Motor neuron (in vitro differentiated cells): ENCODE measurements at regions not wholly inside any gene's neighbourhood (a gene's known extent, or its start where the extent isn't known, plus 50 kb on each side); places are given as distances from the start of the nearest gene placed in this dataset.

Experiments used
- ATAC-seq, 8 experiments: fragments of 200-7000 bp; cut with Tn5 transposase; replicated peaks in 6 of 8; 2 replicates each; pipeline ENCODE4 v1.8.0; 2021; ENCODE audit warnings: mild to moderate bottlenecking in 8 of 8, moderate library complexity in 8 of 8
- H3K27ac ChIP-seq, 2 donors: fragments of 250-450 bp; sonication (Bioruptor Pico); 2 replicates each; pipeline ENCODE4 v1.9.0; 2021; ENCODE audit warnings: antibody characterized with exemption in 2 of 2, mild to moderate bottlenecking in 2 of 2, moderate library complexity in 1 of 2
- H3K4me1 ChIP-seq, 2 donors: fragments of 250-450 bp; sonication (Bioruptor Pico); replicated peaks in 1 of 2; 2 replicates each; pipeline ENCODE4 v1.6.1; 2021; ENCODE audit warnings: antibody characterized with exemption in 2 of 2, mild to moderate bottlenecking in 2 of 2, moderate library complexity in 1 of 2
- H3K4me3 ChIP-seq, 5 donors: fragments of 250-450 bp; sonication (Bioruptor Pico); 2 replicates each; pipeline ENCODE4 v1.9.0; 2021; ENCODE audit warnings: antibody characterized with exemption in 5 of 5, mild to moderate bottlenecking in 5 of 5, moderate library complexity in 4 of 5
- WGBS, 10 experiments: fragments of 450-650 bp; shearing (Covaris generic); methylation state at CpG; one replicate each; pipeline ENCODE4 v1.0.0; 2022; 5-methylcytosine and 5-hydroxymethylcytosine counted together
- in situ Hi-C, 9 experiments: fragments of 400-800 bp; cut with MboI; loops; one replicate each; pipeline ENCODE4 v1.15.0; 2021; ENCODE audit warnings: low sequenced_read_pairs in 9 of 9, low pct_unique_long_range_greater_than_20kb in 2 of 9; ENCODE audit not compliant: unreplicated experiment in 9 of 9

GRCh38 chr2:19560785-19561184, 202.4 kb upstream of the OSR1 start:
- in situ Hi-C loops: no loop called here

GRCh38 chr2:19559596-19560240, 201.3 kb upstream of the OSR1 start:
- 30 to 100% (median 68%) methylated on average over 1 to 9 of the region's 9 CpGs; no CpG with 5 or more reads in 4 of the 10 experiments for WGBS, 10 experiments
- H3K4me3 ChIP-seq: no peak overlapping the region
- in situ Hi-C loops: no loop called here
- H3K27ac ChIP-seq: no peak overlapping the region
- peaks cover 0 to 19% of the 10 kb centered on the region in 2 donors for H3K4me1 ChIP-seq
- ATAC-seq: no peak

More at GRCh38 chr2:19560785-19561184, 202.4 kb upstream of the OSR1 start:
- peaks cover 0 to 9% of the 10 kb centered on the region in 2 donors for H3K4me1 ChIP-seq
- H3K27ac ChIP-seq: no peak overlapping the region
- ATAC-seq: no peak
- H3K4me3 ChIP-seq: no peak overlapping the region

GRCh38 chr2:19556648-19557047, 198.2 kb upstream of the OSR1 start:
- no peak for ATAC-seq
- H3K4me1 ChIP-seq: peaks cover 0 to 29% of the 10 kb centered on the region in 2 donors
- whole genome bisulfite sequencing, 10 experiments: 14 to 80% (median 72%) methylated on average over 1 to 2 of the region's 2 CpGs; no CpG with 5 or more reads in 3 of the 10 experiments
- in situ Hi-C loops: no loop called here
- no peak overlapping the region for H3K27ac ChIP-seq
- no peak overlapping the region for H3K4me3 ChIP-seq

- no peak overlapping the region for H3K27ac ChIP-seq
- no peak for ATAC-seq
- peaks cover 0 to 29% of the 10 kb centered on the region in 2 donors for H3K4me1 ChIP-seq
- in situ Hi-C loops: no loop called here
- 83 to 100% methylated on average over 1 of the region's 1 CpG; no CpG with 5 or more reads in 8 of the 10 experiments for WGBS, 10 experiments
- H3K4me3 ChIP-seq: no peak overlapping the region
These were observed 196.1 kb upstream of the OSR1 start for GRCh38 chr2:19554520-19554919.

GRCh38 chr2:19552270-19552669, 193.8 kb upstream of the OSR1 start:
- WGBS, 10 experiments: 42 to 100% (median 73%) methylated on average over 1 of the region's 1 CpG; no CpG with 5 or more reads in 2 of the 10 experiments
- ATAC-seq: no peak
- H3K4me1 ChIP-seq: peaks cover 0 to 29% of the 10 kb centered on the region in 2 donors
- no peak overlapping the region for H3K27ac ChIP-seq
- in situ Hi-C loops: no loop called here
- no peak overlapping the region for H3K4me3 ChIP-seq

- Histone ChIP-seq H3K27ac (no peak overlapping the region), H3K4me3 (no peak overlapping the region), H3K4me1 (peaks cover 0 to 20% of the 10 kb centered on the region in 2 donors)
- 63 to 100% (median 88%) methylated on average over 3 to 8 of the region's 9 CpGs; no CpG with 5 or more reads in 5 of the 10 experiments for WGBS, 10 experiments
- ATAC-seq: no peak
- in situ Hi-C loops: no loop called here
These were observed 192.3 kb upstream of the OSR1 start for GRCh38 chr2:19550750-19551149.

GRCh38 chr2:19549821-19550220, 191.4 kb upstream of the OSR1 start:
- no peak overlapping the region for H3K4me3 ChIP-seq
- no peak for ATAC-seq
- in situ Hi-C loops: no loop called here
- WGBS, 10 experiments: 40 to 89% (median 71%) methylated on average over 1 of the region's 1 CpG; no CpG with 5 or more reads in 3 of the 10 experiments
- peaks cover 0 to 11% of the 10 kb centered on the region in 2 donors for H3K4me1 ChIP-seq
- H3K27ac ChIP-seq: no peak overlapping the region

GRCh38 chr2:19548116-19548515, 189.7 kb upstream of the OSR1 start:
- Histone ChIP-seq H3K27ac (no peak overlapping the region), H3K4me1 (no peaks in the 10 kb centered on the region), H3K4me3 (no peak overlapping the region)
- no CpG with 5 or more reads among the region's 1 CpG for WGBS, 10 experiments
- peak in 1 of 8 experiments; percentile 42 for ATAC-seq
- in situ Hi-C loops: no loop called here

GRCh38 chr2:19547321-19547720, 188.9 kb upstream of the OSR1 start:
- in situ Hi-C loops: no loop called here
- no peak for ATAC-seq
- H3K4me3 ChIP-seq: no peak overlapping the region
- H3K27ac ChIP-seq: no peak overlapping the region
- H3K4me1 ChIP-seq: no peaks in the 10 kb centered on the region

GRCh38 chr2:19545507-19545906, 187.1 kb upstream of the OSR1 start:
- ATAC-seq: no peak
- 20 to 100% (median 50%) methylated on average over 1 to 4 of the region's 4 CpGs; no CpG with 5 or more reads in 3 of the 10 experiments for WGBS, 10 experiments
- in situ Hi-C loops: no loop called here
- Histone ChIP-seq H3K4me3 (no peak overlapping the region), H3K4me1 (peaks cover 0 to 12% of the 10 kb centered on the region in 2 donors), H3K27ac (no peak overlapping the region)

- H3K4me3 ChIP-seq: no peak overlapping the region
- no peak for ATAC-seq
- H3K4me1 ChIP-seq: peaks cover 0 to 12% of the 10 kb centered on the region in 2 donors
- in situ Hi-C loops: no loop called here
- WGBS, 10 experiments: 64 to 100% (median 94%) methylated on average over 1 to 2 of the region's 2 CpGs; no CpG with 5 or more reads in 2 of the 10 experiments
- no peak overlapping the region for H3K27ac ChIP-seq
These were observed 185.4 kb upstream of the OSR1 start for GRCh38 chr2:19543663-19544383.

- in situ Hi-C loops: no loop called here
- ATAC-seq: peak in 2 of 8 experiments; percentile 24 to 91
- Histone ChIP-seq H3K27ac (no peak overlapping the region), H3K4me3 (no peak overlapping the region), H3K4me1 (peaks cover 0 to 12% of the 10 kb centered on the region in 2 donors)
- WGBS, 10 experiments: 65 to 100% (median 87%) methylated on average over 1 to 8 of the region's 8 CpGs
These were observed 184.6 kb upstream of the OSR1 start for GRCh38 chr2:19542796-19543662.

- ATAC-seq: no peak
- Histone ChIP-seq H3K4me3 (no peak overlapping the region), H3K4me1 (peaks cover 0 to 12% of the 10 kb centered on the region in 2 donors), H3K27ac (no peak overlapping the region)
- 71 to 100% (median 89%) methylated on average over 1 to 4 of the region's 4 CpGs; no CpG with 5 or more reads in 1 of the 10 experiments for WGBS, 10 experiments
- in situ Hi-C loops: no loop called here
These were observed 183.5 kb upstream of the OSR1 start for GRCh38 chr2:19541884-19542283.
